ENCODE measurements at regions not wholly inside any gene's neighbourhood (a gene's known extent, or its start where the extent isn't known, plus 50 kb on each side); places are given as distances from the start of the nearest gene placed in this dataset.
"Not testable (repeated sequence)": the region's sequence is repeated elsewhere in the genome, so short reads cannot be mapped to it uniquely, and the experiment has no call there.

DNA sequence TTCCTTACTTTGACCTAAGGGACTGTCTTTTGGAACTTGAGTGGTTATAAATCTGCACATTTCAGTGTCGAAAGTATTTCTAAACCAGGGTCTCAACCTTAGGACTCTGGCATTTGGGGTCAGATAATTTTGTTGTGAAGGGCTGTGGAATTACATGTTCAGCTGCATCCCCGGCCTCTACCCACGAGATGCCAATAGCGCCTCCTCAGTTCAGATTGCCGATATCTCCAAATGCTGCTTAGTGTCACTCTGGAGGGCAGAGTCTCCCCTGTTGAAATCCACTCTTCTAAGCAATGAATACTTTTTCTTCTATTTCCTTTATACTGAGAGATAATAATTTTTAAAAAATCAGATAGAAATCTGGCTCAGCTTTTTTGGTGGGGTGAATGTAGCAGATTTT, 379.4 kb upstream of the RGS6 start:
- DNase-seq: no peak
- intact Hi-C loops (cut with DNase I, micrococcal nuclease): no loop called here
- ATAC-seq: no peak

DNA sequence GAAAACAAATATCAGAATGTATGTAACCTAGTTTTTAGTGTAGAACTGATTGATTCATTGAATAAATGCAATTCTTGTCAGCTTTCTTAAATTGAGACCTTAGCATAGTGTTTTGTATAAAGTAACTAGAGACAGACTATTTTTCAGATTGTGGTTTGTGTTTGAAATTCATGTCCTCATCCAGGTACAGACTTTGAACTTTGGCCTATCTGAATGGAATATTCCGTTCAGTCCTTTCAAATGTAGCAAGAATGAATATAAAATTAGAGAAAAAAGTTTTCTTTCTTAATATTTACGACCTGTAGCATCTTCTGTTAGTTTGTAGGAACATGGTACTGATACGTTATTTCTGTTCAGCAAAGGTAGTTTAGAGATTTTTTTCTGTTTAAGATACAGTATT, 378.4 kb upstream of the RGS6 start:
- DNase-seq: no peak
- no peak for ATAC-seq
- intact Hi-C loops (cut with DNase I, micrococcal nuclease): no loop called here

DNA sequence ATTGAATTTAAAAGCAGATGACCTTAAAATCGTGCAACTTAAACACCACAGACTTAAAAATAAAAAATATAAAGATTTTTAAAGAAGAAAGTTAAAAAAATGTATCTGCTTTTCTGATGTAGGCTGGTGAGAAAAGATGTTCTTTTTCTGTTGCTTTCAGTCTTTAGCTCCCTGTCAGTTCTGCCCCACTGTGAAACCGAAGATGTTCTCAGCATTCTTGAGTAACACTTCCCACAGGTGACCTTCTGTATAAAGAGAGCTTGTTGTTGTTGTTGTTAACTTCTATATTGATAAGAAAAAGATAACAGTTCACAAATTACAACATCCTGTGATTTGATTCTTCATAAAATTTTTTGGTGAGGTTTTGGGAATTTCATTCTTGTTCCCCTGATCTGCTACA, 377.9 kb upstream of the RGS6 start:
- DNase-seq (no peak), ATAC-seq (no peak)
- intact Hi-C loops (cut with DNase I, micrococcal nuclease): no loop called here

DNA sequence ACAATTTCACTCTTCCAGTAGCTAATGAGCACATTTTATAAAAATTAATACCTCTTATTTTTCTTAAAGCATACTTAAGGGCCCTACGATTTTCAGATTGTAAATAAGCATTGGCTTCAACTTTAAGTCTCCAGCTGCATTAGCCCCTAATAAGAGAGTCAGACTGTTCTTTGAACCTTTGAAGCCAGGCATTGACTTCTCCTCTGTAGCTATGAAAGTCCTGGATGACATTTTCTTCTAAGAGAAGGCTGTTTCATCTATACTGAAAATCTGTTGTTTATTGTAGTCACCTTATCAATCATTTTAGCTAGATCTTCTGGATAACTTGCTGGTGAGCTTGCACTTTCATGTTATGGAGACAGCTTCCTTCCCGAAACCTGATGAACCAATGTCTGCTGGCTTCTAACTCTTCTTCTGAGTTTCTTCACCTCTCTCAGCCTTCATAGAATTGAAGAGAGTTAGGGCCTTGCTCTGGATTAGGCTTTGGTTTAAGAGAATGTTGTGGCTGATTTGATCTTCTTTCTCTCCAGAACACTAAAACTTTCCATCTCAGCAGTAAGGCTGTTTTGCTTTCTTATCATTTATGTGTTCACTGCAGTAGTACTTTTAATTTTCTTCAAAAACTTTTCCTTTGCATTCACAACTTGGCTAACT, 377.1 kb upstream of the RGS6 start:
- DNase-seq: no peak
- ATAC-seq: peak; percentile 2
- intact Hi-C loops (cut with DNase I, micrococcal nuclease): no loop called here

DNA sequence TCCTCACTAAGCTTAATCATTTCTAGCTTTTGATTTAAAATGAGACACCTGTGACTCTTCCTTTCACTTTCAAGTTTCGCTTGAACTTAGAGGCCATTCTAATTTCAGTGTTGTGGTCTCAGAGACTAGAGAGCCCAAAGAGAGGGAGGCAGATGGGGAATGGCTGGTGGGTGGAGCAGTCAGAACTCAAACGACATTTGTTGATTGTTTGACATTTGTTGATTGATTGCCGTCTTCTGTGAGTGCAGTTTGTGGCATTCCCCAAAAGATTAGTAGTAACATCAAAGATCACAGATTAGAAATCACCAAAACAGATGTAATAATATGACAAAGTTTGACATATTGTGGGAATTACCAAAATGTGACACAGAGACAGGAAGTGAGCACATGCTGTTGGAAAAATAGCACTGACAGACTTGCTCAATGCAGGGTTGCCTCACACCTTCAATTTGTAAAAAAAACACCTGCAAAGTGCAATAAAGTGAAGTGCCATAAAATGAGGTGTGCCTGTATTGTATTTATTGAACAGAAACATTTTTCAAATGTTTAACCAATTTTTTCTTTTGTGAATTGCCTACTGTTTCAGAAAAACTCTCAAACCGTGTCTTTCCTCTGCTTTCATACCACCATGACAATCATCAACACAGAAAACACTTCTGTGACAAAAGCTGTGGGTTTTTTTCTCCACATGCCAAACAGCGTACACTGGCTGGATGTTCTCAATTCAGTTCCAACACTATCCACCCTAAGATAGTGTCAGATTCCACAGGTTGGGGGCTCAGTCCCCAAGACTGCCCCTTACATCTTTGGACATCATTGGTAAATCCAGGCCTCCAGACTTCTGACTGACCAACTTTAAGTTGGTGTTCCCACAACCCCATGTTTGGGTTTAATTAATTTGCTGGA, 376.3 kb upstream of the RGS6 start:
- DNase-seq (peak; percentile 33 to 42), ATAC-seq (peak; percentile 93)
- intact Hi-C loops (cut with DNase I, micrococcal nuclease): no loop called here

DNA sequence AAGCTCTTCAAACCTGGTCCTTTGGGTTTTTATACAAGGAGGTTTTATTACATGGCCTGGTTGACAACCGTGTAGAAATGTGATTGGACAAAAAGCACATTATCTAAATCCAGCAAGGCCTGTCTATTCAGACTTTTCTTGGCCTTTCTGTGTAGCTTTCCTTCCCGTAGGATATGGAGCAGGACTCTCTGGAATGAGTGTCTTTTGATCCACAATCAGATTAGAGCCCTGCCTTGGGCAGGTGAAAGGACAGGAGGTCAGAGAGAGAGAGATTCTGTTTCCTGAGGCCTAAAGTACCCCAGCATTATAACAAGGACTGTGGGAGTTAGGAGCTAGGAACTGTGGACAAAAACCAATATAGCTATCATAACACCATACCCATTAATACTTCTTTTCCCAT, 375.5 kb upstream of the RGS6 start:
- DNase-seq: no peak
- intact Hi-C loops (cut with DNase I, micrococcal nuclease): no loop called here
- ATAC-seq: peak; percentile 47

DNA sequence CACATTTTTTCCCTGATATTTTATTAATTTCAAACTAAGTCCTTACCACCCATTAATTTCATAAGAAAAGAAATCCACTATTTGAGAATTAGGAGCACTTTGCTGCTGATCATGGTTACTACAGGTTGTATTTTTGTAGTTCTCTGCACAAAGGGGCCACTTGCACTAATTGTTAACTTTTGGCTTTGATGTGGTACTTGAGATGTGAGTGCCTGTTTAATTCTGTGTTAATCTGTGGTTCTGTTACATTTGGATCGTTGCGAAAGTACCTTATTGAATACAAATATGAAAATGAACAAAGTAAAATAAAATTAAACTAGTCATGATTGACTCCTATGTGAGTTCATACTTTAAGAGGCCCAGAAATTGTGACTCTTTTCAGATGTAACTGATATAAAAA, 374.9 kb upstream of the RGS6 start:
- intact Hi-C loops (cut with DNase I, micrococcal nuclease): no loop called here
- ATAC-seq (no peak), DNase-seq (no peak)

DNA sequence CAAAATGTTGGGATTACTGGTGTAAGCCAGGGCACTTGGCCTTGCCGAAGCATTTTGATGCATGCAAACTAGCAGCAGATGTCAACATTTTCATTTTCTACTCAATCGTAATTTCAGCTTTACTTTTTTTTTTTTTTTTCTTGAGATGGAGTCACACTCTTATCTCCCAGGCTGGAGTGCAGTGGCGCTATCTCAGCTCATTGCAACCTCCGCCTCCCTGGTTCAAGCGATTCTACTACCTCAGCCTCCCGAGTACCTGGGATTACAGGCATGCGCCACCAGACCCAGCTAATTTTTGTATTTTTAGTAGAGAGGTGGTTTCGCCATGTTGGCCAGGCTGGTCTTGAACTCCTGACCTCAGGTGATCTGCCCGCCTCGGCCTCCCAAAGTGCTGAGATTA, 373.3 kb upstream of the RGS6 start:
- DNase-seq; ATAC-seq; intact Hi-C loops (cut with DNase I, micrococcal nuclease): not testable (repeated sequence)

DNA sequence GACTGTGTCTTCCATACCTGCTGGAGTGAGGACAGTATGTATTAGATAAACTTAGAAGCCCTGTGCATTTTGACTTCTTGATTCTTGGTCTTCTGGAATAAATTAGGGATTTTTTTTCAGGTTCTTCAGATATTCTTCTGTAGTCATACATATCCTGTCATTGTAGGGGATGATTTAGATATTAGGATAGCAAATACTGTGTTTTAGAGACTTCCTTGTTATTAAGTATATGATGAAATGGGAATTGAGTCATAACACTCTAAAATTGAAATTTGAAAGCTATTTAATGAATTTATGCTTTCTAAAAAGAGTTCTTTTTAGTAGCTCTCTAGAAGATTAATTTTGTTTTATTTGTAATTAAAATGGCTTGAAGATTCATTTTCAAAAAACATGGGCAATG, 371.5 kb upstream of the RGS6 start:
- intact Hi-C loops (cut with DNase I, micrococcal nuclease): no loop called here
- no peak for ATAC-seq
- no peak for DNase-seq

DNA sequence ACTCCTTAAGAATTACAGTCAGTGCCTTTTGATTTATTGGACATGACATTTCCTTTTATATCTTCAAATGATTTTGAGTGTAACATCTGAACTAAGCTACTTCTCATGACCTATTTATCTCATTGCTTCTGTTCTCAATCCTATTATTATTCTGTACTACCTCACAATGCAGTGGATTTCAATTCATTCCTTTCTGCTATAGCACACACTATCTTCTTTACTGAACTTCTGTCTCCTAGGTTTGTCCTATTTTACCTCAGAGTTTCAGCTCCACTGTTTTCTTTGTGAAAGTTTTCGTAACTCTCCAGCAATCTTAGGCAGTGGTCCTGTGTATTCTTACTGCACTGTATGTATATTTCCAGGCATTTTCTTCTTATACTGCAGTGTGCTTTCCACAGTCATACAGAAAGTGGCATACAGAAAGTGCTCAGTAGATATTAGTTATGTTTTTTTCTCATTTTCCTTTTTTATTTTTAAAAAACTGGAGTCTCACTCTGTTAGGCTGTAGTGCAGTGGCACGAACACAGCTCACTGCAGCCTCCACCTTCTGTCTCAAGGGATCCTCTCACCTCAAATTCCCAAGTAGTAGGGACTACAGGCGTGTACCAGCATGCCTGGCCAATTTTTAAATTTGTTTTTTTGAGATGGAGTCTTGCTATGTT, 368.6 kb upstream of the RGS6 start:
- intact Hi-C loops (cut with DNase I, micrococcal nuclease): no loop called here
- no peak for ATAC-seq

DNA sequence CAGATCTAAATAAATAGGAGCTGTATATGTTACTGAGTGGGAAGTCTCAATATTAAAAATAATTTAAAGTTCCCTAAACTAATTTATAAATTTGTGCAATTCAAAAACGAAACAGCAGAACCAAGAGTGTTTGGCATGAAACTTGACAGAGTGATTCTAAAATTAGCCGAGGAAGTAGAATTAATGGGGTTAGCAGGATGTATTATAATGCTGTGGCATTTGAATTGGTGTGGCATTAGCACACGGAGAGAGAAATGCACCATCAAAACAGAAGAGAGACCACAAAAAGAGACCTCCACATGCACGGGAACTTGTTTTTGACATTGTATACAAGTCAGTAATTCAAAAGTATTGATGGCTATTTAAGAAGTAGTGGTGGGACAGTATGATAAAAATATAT, 366.0 kb upstream of the RGS6 start:
- no peak for ATAC-seq
- no peak for DNase-seq
- intact Hi-C loops (cut with DNase I, micrococcal nuclease): no loop called here

More for the DNA sequence above, 368.6 kb upstream of the RGS6 start:
- no peak for DNase-seq

DNA sequence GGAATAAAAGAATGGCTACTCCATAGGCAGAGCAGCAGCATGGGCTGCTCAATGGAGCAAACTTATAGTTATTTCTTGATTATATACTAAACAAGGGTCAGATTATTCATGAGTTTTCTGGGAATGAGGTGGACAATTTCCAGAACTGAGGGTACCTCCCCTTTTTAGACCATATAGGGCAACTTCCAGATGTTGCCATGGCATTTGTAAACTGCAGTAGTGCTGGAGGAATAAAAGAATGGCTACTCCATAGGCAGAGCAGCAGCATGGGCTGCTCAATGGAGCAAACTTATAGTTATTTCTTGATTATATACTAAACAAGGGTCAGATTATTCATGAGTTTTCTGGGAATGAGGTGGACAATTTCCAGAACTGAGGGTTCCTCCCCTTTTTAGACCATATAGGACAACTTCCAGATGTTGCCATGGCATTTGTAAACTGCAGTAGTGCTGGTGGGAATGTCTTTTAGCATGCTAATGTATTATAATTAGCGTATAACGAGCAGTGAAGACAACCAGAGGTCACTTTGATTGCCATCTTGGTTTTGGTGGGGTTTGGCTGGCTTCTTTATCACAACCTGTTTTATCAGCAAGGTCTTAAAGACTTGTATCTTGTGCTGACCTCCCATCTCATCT, 364.6 kb upstream of the RGS6 start:
- intact Hi-C loops (cut with DNase I, micrococcal nuclease); DNase-seq; ATAC-seq: not testable (repeated sequence)

DNA sequence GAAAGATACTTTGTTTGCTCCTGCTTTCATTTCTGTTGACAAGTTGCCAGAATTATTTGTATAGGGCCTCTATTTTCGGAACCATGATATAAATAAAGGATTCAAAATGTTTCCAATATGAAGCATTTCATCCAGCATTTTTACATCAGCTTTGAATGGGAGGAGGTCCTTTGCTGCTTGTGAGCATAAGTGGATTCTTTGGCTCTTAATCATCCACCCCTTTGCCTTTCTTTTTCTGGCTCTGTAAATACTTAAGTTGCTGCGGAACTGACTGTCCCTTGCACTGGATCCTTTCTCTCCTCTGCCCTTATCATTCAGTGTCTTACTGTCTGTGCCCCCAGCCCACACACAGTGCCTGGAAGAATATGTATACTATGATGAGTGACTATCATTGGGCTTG, 357.3 kb upstream of the RGS6 start:
- intact Hi-C loops (cut with DNase I, micrococcal nuclease): no loop called here
- DNase-seq (no peak), ATAC-seq (no peak)

DNA sequence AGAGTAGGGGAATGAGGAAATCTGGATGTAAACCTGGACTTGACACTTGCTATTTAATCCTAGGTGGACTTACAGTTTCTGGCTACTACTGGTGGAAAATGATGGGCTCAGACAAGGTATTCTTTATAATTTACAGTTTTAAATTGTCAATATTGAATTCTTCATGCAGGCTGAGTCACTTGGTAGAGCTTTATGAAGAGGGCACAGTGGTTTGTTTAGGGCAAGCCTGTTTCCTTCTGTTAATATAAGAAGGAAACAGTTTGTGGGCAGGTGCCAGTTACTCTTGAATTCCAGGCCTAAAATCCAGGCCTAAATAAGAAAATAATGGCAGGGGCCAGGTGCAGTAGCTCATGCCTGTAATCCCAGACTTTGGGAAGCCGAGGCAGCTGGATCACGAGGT, 355.8 kb upstream of the RGS6 start:
- DNase-seq: no peak
- no peak for ATAC-seq
- intact Hi-C loops (cut with DNase I, micrococcal nuclease): no loop called here

DNA sequence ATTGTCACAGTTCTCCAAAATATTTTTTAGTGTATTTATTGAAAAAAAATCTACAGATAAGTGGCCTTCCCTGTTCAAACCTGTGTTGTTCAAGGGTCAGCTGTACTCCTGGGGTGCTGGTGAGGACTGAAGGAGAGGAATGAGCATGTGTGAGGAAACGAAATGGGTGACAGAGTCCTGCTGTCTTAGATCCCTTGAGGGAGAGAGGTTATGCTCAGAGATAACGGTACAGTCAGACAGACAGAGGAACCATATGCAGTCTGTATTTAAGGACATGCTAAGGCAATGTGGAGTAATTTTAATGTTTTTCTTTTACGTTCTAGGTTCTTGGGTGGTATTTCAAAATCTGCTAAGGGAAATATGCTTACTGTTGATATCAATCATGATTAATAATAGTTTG, 352.9 kb upstream of the RGS6 start:
- no peak for DNase-seq
- intact Hi-C loops (cut with DNase I, micrococcal nuclease): no loop called here
- ATAC-seq: no peak

DNA sequence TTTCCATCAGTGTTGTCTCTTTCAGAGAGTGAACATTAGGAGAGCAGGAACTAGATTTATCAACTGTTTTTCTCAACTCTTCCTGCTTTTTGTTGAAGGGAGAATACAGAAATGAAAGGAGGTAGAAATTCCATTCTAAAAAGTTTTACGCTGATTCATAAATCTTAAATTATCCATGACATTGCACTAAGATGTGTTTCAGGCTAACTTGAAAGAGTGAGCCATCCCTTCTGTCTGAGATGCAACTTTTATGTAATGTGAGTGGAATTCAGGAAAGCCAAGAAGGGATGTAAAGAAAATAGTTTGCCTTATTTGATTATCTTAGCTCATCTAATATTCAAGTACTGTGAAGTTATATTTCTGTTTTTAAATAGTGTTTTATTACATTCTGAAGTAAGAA, 349.5 kb upstream of the RGS6 start:
- ATAC-seq (no peak), DNase-seq (no peak)
- intact Hi-C loops (cut with DNase I, micrococcal nuclease): no loop called here

DNA sequence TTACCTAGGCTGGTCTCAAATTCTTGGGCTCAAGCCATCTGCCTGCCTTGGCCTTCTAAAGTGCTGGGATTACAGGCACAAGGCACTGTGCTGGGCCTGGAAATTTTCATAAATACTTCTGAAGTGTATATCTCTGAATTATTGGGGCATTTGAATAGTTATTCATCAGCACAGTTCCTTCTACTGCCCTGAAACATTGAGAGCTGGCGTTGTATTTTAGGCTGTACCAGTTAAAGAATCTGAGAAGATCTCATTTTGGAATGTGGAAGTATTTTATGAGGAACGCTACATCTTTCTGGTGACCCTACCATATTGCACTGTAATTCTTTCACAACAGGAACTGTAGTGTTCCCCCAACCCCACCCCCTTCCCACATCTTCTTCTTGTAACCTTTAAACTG, 349.0 kb upstream of the RGS6 start:
- intact Hi-C loops (cut with DNase I, micrococcal nuclease): no loop called here
- no peak for ATAC-seq

DNA sequence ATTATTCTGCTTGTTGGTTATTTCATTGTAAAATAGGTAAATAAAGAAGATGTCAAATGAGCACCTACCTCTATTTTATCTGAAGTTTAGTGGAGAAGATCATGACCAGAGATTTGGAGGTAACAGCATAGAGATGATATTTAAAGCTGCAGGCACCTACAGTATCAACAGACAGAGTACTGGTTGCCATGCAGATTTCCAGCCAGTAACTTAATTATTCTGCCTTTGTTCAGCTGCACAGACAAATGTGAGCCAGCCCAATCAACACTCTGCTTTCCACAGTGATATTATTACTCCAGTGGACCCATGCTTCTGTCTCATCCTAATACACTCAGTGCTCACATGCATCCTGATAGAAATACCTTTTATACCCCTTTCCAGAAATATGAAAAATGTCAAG, 348.5 kb upstream of the RGS6 start:
- intact Hi-C loops (cut with DNase I, micrococcal nuclease): no loop called here
- ATAC-seq (no peak), DNase-seq (no peak)

More for the DNA sequence above, 349.0 kb upstream of the RGS6 start:
- DNase-seq: no peak

DNA sequence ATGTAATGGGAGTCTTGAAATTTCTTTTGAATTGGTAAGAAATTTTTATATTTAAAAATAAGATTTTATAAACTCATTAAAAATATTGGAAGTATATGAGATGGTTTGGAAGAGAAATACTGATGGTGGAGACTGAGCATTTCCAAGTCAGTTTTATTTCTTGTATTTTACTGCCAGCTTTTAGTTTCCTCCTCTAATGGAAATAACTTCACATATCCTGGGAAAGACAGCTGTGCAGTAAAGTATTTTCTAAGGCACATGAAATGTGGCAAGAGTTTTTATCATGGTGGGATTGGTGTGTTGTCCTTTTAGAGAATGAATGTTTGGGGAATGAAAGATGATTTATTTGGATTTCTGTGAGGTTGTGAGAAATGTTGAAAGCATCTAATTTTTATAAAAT, 346.9 kb upstream of the RGS6 start:
- intact Hi-C loops (cut with DNase I, micrococcal nuclease): no loop called here
- no peak for ATAC-seq
- no peak for DNase-seq
